GM21423 (cell line): ENCODE measurements at regions not wholly inside any gene's neighbourhood (a gene's known extent, or its start where the extent isn't known, plus 50 kb on each side); places are given as distances from the start of the nearest gene placed in this dataset.
"Not testable (repeated sequence)": the region's sequence is repeated elsewhere in the genome, so short reads cannot be mapped to it uniquely, and the experiment has no call there.

Source experiments
- ATAC-seq: cut with Tn5 transposase; IDR thresholded peaks from one replicate; pipeline ENCODE4 v1.9.1; 2021; ENCODE audit warnings: mild to moderate bottlenecking, moderate library complexity; ENCODE audit not compliant: unreplicated experiment

DNA sequence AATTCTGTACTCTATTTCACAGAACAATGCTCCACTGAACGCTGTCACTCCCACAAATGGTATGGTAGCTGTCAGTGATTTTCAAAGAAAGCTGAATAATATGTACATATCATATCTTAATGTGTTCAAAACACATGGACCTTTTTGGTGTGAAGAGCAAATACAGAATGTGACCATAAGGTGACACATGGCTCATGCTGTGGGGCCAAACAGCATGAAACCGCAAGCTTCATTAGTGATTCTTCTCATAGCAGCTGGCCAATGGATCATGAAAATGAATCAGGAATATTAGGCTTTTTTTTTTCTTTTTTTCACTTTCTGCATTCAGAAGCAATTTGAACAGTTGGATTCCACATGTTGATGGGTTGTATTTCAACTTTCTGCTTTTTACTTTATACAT lies 54.9 kb upstream of the CDH9 start:
- no peak for ATAC-seq

DNA sequence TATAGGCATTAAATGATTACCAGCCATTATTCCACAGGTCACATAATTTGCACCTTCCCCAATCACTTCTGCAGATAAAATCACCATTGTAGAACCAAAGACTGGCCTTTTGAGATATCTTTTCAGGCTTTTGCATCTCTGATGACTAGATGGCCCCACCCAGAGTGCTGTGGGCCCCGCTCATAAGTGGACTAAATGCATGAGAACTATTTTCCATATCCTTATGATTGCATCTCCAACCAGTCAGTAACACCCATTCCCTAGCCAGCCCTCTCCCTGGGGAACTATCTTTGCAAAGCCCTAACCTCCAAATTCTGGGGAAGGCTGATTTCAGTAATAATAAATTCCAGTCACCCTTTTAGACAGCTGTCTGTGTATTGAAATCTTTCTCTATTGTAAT lies 53.5 kb upstream of the CDH9 start:
- ATAC-seq, result no peak

- ATAC-seq, result not testable (repeated sequence)
These were observed 50.4 kb upstream of the CDH9 start for GRCh38 chr5:27088822-27089221.
